ENCODE measurements at regions not wholly inside any gene's neighbourhood (a gene's known extent, or its start where the extent isn't known, plus 50 kb on each side); places are given as distances from the start of the nearest gene placed in this dataset.

DNA sequence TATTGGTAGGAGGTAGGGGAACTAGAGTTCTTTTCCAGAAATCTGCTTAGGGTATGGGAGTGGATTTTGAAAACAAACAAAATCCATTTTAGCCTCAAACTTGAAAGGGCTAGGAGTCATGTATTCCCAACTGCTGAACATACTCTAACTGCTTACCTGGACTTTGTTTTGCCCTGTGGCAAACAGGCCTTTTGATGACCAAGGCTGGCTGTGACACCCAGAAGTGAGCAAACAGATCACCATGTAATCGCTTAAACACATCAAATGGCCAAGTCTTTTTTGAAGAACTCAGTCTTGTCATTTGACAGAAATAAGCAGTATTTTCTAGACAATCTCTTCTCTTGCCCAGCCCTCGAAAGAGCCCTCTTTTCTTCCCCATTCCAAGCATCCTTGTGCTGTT, 203.4 kb downstream of the KIT start:
- ChIA-PET POLR2A (no interaction called here), RAD21 (ENCODE audit: low non-redundant PET in 1 of 2, low total read pairs in 2 of 2, uncharacterized antibody in 2 of 2, unreplicated experiment in 2 of 2) (no interaction called here), CTCF (no interaction called here)
- Histone ChIP-seq H3K36me3 (ENCODE audit: control insufficient read depth in 1 of 2, insufficient read depth in 2 of 2, low read length in 2 of 2) (no peaks in the 10 kb centered on the region), H3K4me2 (ENCODE audit: low read length) (no peak overlapping the region), H3K9me3 (ENCODE audit: control insufficient read depth in 1 of 2, insufficient read depth in 1 of 2, low read depth in 1 of 2, low read length in 2 of 2) (no peaks in the 10 kb centered on the region), H2AFZ (ENCODE audit: low read depth, low read length, poor library complexity, severe bottlenecking) (no peak overlapping the region), H3K9me2 (ENCODE audit: insufficient read depth) (no peaks in the 10 kb centered on the region), H3K4me1 (ENCODE audit: control insufficient read depth in 1 of 2, insufficient read depth in 2 of 2, low read length in 2 of 2) (no peaks in the 10 kb centered on the region), H3K4me3 (replicated peaks in 1 of 2; ENCODE audit: low read depth in 1 of 2, low read length in 2 of 2) (no peak overlapping the region), H3K27ac (ENCODE audit: low read depth, low read length) (no peak overlapping the region), H3K79me2 (ENCODE audit: insufficient read depth, low read length) (no peaks in the 10 kb centered on the region), H4K20me1 (ENCODE audit: insufficient read depth) (no peaks in the 10 kb centered on the region), H3K27me3 (ENCODE audit: insufficient read depth, low read length) (peaks cover 35% of the 10 kb centered on the region), H3K9ac (ENCODE audit: low read length) (no peak overlapping the region)
- no TSS peak for BruUV-seq (replicated peaks)
- TF ChIP-seq CTCF (IDR thresholded peaks at IDR 0.05 in 2 of 3, conservative IDR thresholded peaks at IDR 0.05 in 1 of 3; ENCODE audit: borderline replicate concordance in 1 of 3, insufficient read depth in 1 of 3, low read depth in 2 of 3, low read length in 2 of 3): no peak
- TF ChIP-seq ZBTB33 (IDR thresholded peaks at IDR 0.05; ENCODE audit: extremely low read depth, insufficient replicate concordance, low read length): no peak
- TF ChIP-seq ZFX (IDR thresholded peaks at IDR 0.05): no peak
- no peak for TF ChIP-seq ZNF274 (IDR thresholded peaks at IDR 0.05; ENCODE audit: low read depth, low read length)
- TF ChIP-seq POLR2A (IDR thresholded peaks at IDR 0.05; ENCODE audit: borderline replicate concordance, extremely low read depth, insufficient read depth, insufficient read length): no peak
- TF ChIP-seq SRF (IDR thresholded peaks at IDR 0.05; ENCODE audit: low read depth): no peak
- no peak for TF ChIP-seq JUND (IDR thresholded peaks at IDR 0.05)
- TF ChIP-seq RAD21 (IDR thresholded peaks at IDR 0.05; ENCODE audit: low read depth): no peak
- TF ChIP-seq, protein P1, sequence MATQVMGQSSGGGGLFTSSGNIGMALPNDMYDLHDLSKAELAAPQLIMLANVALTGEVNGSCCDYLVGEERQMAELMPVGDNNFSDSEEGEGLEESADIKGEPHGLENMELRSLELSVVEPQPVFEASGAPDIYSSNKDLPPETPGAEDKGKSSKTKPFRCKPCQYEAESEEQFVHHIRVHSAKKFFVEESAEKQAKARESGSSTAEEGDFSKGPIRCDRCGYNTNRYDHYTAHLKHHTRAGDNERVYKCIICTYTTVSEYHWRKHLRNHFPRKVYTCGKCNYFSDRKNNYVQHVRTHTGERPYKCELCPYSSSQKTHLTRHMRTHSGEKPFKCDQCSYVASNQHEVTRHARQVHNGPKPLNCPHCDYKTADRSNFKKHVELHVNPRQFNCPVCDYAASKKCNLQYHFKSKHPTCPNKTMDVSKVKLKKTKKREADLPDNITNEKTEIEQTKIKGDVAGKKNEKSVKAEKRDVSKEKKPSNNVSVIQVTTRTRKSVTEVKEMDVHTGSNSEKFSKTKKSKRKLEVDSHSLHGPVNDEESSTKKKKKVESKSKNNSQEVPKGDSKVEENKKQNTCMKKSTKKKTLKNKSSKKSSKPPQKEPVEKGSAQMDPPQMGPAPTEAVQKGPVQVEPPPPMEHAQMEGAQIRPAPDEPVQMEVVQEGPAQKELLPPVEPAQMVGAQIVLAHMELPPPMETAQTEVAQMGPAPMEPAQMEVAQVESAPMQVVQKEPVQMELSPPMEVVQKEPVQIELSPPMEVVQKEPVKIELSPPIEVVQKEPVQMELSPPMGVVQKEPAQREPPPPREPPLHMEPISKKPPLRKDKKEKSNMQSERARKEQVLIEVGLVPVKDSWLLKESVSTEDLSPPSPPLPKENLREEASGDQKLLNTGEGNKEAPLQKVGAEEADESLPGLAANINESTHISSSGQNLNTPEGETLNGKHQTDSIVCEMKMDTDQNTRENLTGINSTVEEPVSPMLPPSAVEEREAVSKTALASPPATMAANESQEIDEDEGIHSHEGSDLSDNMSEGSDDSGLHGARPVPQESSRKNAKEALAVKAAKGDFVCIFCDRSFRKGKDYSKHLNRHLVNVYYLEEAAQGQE (IDR thresholded peaks at IDR 0.05; ENCODE audit: low read depth): no peak
- no peak for TF ChIP-seq SIN3A (IDR thresholded peaks at IDR 0.05; ENCODE audit: low read depth)
- TF ChIP-seq TCF7L2 (IDR thresholded peaks at IDR 0.05; ENCODE audit: borderline replicate concordance, extremely low read depth, insufficient read depth, insufficient read length): no peak
- TF ChIP-seq FOSL1 (IDR thresholded peaks at IDR 0.05; ENCODE audit: low read depth): no peak
- no peak for TF ChIP-seq CBX3 (IDR thresholded peaks at IDR 0.05; ENCODE audit: low read depth)
- TF ChIP-seq EGR1 (IDR thresholded peaks at IDR 0.05; ENCODE audit: low read depth): no peak
- no peak for TF ChIP-seq CEBPB (IDR thresholded peaks at IDR 0.05; ENCODE audit: low read depth)
- intact Hi-C loops (cut with micrococcal nuclease): no loop called here
- no peak for DNase-seq (ENCODE audit: low read depth, low spot score)
- ATAC-seq: no peak
